ENCODE measurements at regions not wholly inside any gene's neighbourhood (a gene's known extent, or its start where the extent isn't known, plus 50 kb on each side); places are given as distances from the start of the nearest gene placed in this dataset.

- no peak for ATAC-seq (ENCODE audit: low FRiP score)
- DNase-seq (ENCODE audit: low spot score) = no peak
- TF ChIP-seq CTCF (IDR thresholded peaks at IDR 0.05) = no peak
Measured at GRCh38 chr6:91827151-91827550, 1240.3 kb upstream of the MAP3K7 start.

- no peak for ATAC-seq (ENCODE audit: low FRiP score)
- TF ChIP-seq CTCF (IDR thresholded peaks at IDR 0.05) = no peak
Measured at GRCh38 chr6:91826128-91826527, 1239.3 kb upstream of the MAP3K7 start.

GRCh38 chr6:91824331-91824730, 1237.5 kb upstream of the MAP3K7 start:
- ATAC-seq (ENCODE audit: low FRiP score) = no peak
- no peak for TF ChIP-seq CTCF (IDR thresholded peaks at IDR 0.05)

More at GRCh38 chr6:91826128-91826527, 1239.3 kb upstream of the MAP3K7 start:
- no peak for DNase-seq (ENCODE audit: low spot score)

GRCh38 chr6:91822581-91822980, 1235.7 kb upstream of the MAP3K7 start:
- no peak for TF ChIP-seq CTCF (IDR thresholded peaks at IDR 0.05)
- DNase-seq (ENCODE audit: low spot score) = no peak
- ATAC-seq (ENCODE audit: low FRiP score) = no peak

More at GRCh38 chr6:91824331-91824730, 1237.5 kb upstream of the MAP3K7 start:
- no peak for DNase-seq (ENCODE audit: low spot score)

- no peak for ATAC-seq (ENCODE audit: low FRiP score)
- no peak for DNase-seq (ENCODE audit: low spot score)
Measured at GRCh38 chr6:91816335-91816734, 1229.5 kb upstream of the MAP3K7 start.

GRCh38 chr6:91813641-91814040, 1226.8 kb upstream of the MAP3K7 start:
- TF ChIP-seq CTCF (IDR thresholded peaks at IDR 0.05) = no peak
- ATAC-seq (ENCODE audit: low FRiP score) (no peak), DNase-seq (ENCODE audit: low spot score) (no peak)

More at GRCh38 chr6:91816335-91816734, 1229.5 kb upstream of the MAP3K7 start:
- no peak for TF ChIP-seq CTCF (IDR thresholded peaks at IDR 0.05)

GRCh38 chr6:91812596-91813274, 1225.9 kb upstream of the MAP3K7 start:
- TF ChIP-seq CTCF (IDR thresholded peaks at IDR 0.05) = no peak
- DNase-seq (ENCODE audit: low spot score) = no peak
- ATAC-seq (ENCODE audit: low FRiP score) = no peak
